ENCODE measurements at regions not wholly inside any gene's neighbourhood (a gene's known extent, or its start where the extent isn't known, plus 50 kb on each side); places are given as distances from the start of the nearest gene placed in this dataset.

- DNase-seq = no peak
These were observed 420.3 kb downstream of the PCDH17 start for GRCh38 chr13:58051807-58052375.

- DNase-seq = no peak
These were observed 424.9 kb downstream of the PCDH17 start for GRCh38 chr13:58056426-58056825.

GRCh38 chr13:58059624-58060023 lies 428.1 kb downstream of the PCDH17 start:
- no peak for DNase-seq

- no peak for DNase-seq
These were observed 449.3 kb downstream of the PCDH17 start for GRCh38 chr13:58080806-58081205.

GRCh38 chr13:58081301-58081820 lies 449.8 kb downstream of the PCDH17 start:
- no peak for DNase-seq

GRCh38 chr13:58083064-58083463 lies 451.5 kb downstream of the PCDH17 start:
- no peak for DNase-seq

- DNase-seq = no peak
These were observed 453.7 kb downstream of the PCDH17 start for GRCh38 chr13:58085274-58085673.

- DNase-seq = no peak
These were observed 454.3 kb downstream of the PCDH17 start for GRCh38 chr13:58085819-58086218.

GRCh38 chr13:58087566-58087965 lies 456.0 kb downstream of the PCDH17 start:
- no peak for DNase-seq

- DNase-seq = no peak
These were observed 461.9 kb downstream of the PCDH17 start for GRCh38 chr13:58093394-58093793.

- no peak for DNase-seq
These were observed 466.3 kb downstream of the PCDH17 start for GRCh38 chr13:58097831-58098230.

GRCh38 chr13:58119351-58119750 lies 487.8 kb downstream of the PCDH17 start:
- no peak for DNase-seq

- DNase-seq = no peak
These were observed 488.3 kb downstream of the PCDH17 start for GRCh38 chr13:58119804-58120203.

GRCh38 chr13:58126496-58126895 lies 495.0 kb downstream of the PCDH17 start:
- DNase-seq = no peak

GRCh38 chr13:58134012-58134411 lies 502.5 kb downstream of the PCDH17 start:
- DNase-seq = no peak

- no peak for DNase-seq
These were observed 503.0 kb downstream of the PCDH17 start for GRCh38 chr13:58134525-58134924.

- no peak for DNase-seq
These were observed 511.4 kb downstream of the PCDH17 start for GRCh38 chr13:58142952-58143351.

- no peak for DNase-seq
These were observed 513.1 kb downstream of the PCDH17 start for GRCh38 chr13:58144616-58145015.

GRCh38 chr13:58151452-58151851 lies 519.9 kb downstream of the PCDH17 start:
- DNase-seq = no peak

GRCh38 chr13:58160980-58161379 lies 529.4 kb downstream of the PCDH17 start:
- no peak for DNase-seq

- no peak for DNase-seq
These were observed 534.1 kb downstream of the PCDH17 start for GRCh38 chr13:58165617-58166016.

- DNase-seq = no peak
These were observed 549.6 kb downstream of the PCDH17 start for GRCh38 chr13:58181111-58181510.

GRCh38 chr13:58187881-58188280 lies 556.3 kb downstream of the PCDH17 start:
- no peak for DNase-seq

GRCh38 chr13:58190577-58190976 lies 559.0 kb downstream of the PCDH17 start:
- DNase-seq = no peak

GRCh38 chr13:58191754-58192153 lies 560.2 kb downstream of the PCDH17 start:
- DNase-seq = no peak

Measured in NCI-H226 (cell line).